ENCODE measurements at regions not wholly inside any gene's neighbourhood (a gene's known extent, or its start where the extent isn't known, plus 50 kb on each side); places are given as distances from the start of the nearest gene placed in this dataset.

GRCh38 chr18:61727241-61728193 lies 165.3 kb downstream of the RNF152 start:
- peak; percentile 12 for DNase-seq (ENCODE audit: low read depth)

GRCh38 chr18:61724532-61724931 lies 168.3 kb downstream of the RNF152 start:
- no peak for DNase-seq (ENCODE audit: low read depth)

GRCh38 chr18:61722247-61722646 lies 170.6 kb downstream of the RNF152 start:
- DNase-seq (ENCODE audit: low read depth) = no peak

- DNase-seq (ENCODE audit: low read depth) = no peak
These were observed 172.3 kb downstream of the RNF152 start for GRCh38 chr18:61720496-61720895.

- no peak for DNase-seq (ENCODE audit: low read depth)
These were observed 173.1 kb downstream of the RNF152 start for GRCh38 chr18:61719671-61720070.

GRCh38 chr18:61718944-61719343 lies 173.9 kb downstream of the RNF152 start:
- DNase-seq (ENCODE audit: low read depth) = no peak

GRCh38 chr18:61714421-61714820 lies 178.4 kb downstream of the RNF152 start:
- DNase-seq (ENCODE audit: low read depth) = no peak

- DNase-seq (ENCODE audit: low read depth) = no peak
These were observed 179.3 kb downstream of the RNF152 start for GRCh38 chr18:61713502-61713901.

GRCh38 chr18:61710082-61710620 lies 182.7 kb downstream of the RNF152 start:
- DNase-seq (ENCODE audit: low read depth) = no peak

- no peak for DNase-seq (ENCODE audit: low read depth)
These were observed 186.4 kb downstream of the RNF152 start for GRCh38 chr18:61706276-61706915.

GRCh38 chr18:61703508-61703907 lies 189.3 kb downstream of the RNF152 start:
- DNase-seq (ENCODE audit: low read depth) = peak; percentile 21

GRCh38 chr18:61702007-61702406 lies 190.8 kb downstream of the RNF152 start:
- DNase-seq (ENCODE audit: low read depth) = peak; percentile 38

- DNase-seq (ENCODE audit: low read depth) = no peak
These were observed 193.3 kb downstream of the RNF152 start for GRCh38 chr18:61699397-61700110.

GRCh38 chr18:61697306-61697909 lies 195.4 kb downstream of the RNF152 start:
- DNase-seq (ENCODE audit: low read depth) = no peak

- no peak for DNase-seq (ENCODE audit: low read depth)
These were observed 198.6 kb downstream of the RNF152 start for GRCh38 chr18:61694236-61694635.

GRCh38 chr18:61690418-61691138 lies 202.2 kb downstream of the RNF152 start:
- DNase-seq (ENCODE audit: low read depth) = no peak

GRCh38 chr18:61687317-61687716 lies 205.5 kb downstream of the RNF152 start:
- no peak for DNase-seq (ENCODE audit: low read depth)

- no peak for DNase-seq (ENCODE audit: low read depth)
These were observed 209.0 kb downstream of the RNF152 start for GRCh38 chr18:61683856-61684255.

- DNase-seq (ENCODE audit: low read depth) = no peak
These were observed 211.7 kb downstream of the RNF152 start for GRCh38 chr18:61681065-61681464.

GRCh38 chr18:61679836-61680235 lies 213.0 kb downstream of the RNF152 start:
- no peak for DNase-seq (ENCODE audit: low read depth)

GRCh38 chr18:61677435-61677970 lies 215.3 kb downstream of the RNF152 start:
- DNase-seq (ENCODE audit: low read depth) = no peak
